Brain microvascular endothelial cell (primary cell): ENCODE measurements at regions not wholly inside any gene's neighbourhood (a gene's known extent, or its start where the extent isn't known, plus 50 kb on each side); places are given as distances from the start of the nearest gene placed in this dataset.

ENCODE experiments used
- DNase-seq: peaks from one replicate; pipeline ENCODE4 v3.0.0-alpha.2; 2020
- H3K27ac ChIP-seq: fragments of 250-450 bp; sonication (Bioruptor Pico); 2 replicates; pipeline ENCODE4 v1.5.1; 2020; ENCODE audit warnings: mild to moderate bottlenecking, moderate library complexity
- H3K27me3 ChIP-seq: fragments of 250-450 bp; sonication (Bioruptor Pico); replicated peaks from 2 replicates; pipeline ENCODE4 v1.5.1; 2020; ENCODE audit warnings: mild to moderate bottlenecking
- H3K36me3 ChIP-seq: fragments of 250-450 bp; sonication (Bioruptor Pico); replicated peaks from 2 replicates; pipeline ENCODE4 v1.5.1; 2020; ENCODE audit warnings: mild to moderate bottlenecking
- H3K4me3 ChIP-seq: 2 replicates; pipeline ENCODE4 v1.5.1; 2011; ENCODE audit warnings: low read depth, mild to moderate bottlenecking, control low read depth, low read length, moderate library complexity
- in situ Hi-C: cut with HindIII; loops from 2 replicates; pipeline ENCODE4 v1.10.0; 2017; ENCODE audit warnings: low sequenced_read_pairs, low pct_ligation_motif_present
- TF ChIP-seq, protein P1 (sequence below): IDR thresholded peaks from 2 replicates; pipeline ENCODE4 v1.5.1; 2011; ENCODE audit warnings: low read depth, mild to moderate bottlenecking, moderate library complexity, low read length, control low read depth, inconsistent platforms; ENCODE audit errors: missing control alignments

DNA sequence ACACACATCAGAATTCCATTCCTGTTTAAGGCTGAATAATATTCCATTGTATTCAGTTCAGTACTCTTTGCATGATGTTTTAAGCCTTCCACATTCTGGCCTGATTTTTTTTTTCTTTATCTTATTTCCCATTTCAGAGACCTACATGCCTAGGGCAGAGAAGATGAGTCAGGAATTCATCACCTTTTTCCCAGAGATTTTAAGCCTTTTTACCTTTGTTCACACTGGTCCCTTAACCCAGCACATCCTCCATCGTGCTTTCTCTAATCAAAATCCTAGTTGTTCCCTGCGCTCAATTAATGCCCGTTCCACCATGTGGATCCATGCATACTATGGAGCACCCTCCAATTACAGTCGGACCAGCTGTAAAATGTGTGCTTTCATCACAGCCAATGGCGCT lies 245.1 kb downstream of the DHX15 start:
- TF ChIP-seq, protein P1, sequence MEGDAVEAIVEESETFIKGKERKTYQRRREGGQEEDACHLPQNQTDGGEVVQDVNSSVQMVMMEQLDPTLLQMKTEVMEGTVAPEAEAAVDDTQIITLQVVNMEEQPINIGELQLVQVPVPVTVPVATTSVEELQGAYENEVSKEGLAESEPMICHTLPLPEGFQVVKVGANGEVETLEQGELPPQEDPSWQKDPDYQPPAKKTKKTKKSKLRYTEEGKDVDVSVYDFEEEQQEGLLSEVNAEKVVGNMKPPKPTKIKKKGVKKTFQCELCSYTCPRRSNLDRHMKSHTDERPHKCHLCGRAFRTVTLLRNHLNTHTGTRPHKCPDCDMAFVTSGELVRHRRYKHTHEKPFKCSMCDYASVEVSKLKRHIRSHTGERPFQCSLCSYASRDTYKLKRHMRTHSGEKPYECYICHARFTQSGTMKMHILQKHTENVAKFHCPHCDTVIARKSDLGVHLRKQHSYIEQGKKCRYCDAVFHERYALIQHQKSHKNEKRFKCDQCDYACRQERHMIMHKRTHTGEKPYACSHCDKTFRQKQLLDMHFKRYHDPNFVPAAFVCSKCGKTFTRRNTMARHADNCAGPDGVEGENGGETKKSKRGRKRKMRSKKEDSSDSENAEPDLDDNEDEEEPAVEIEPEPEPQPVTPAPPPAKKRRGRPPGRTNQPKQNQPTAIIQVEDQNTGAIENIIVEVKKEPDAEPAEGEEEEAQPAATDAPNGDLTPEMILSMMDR: no peak
- Histone ChIP-seq H3K27me3 (no peaks in the 10 kb centered on the region), H3K36me3 (no peaks in the 10 kb centered on the region), H3K27ac (no peak overlapping the region), H3K4me3 (no peak overlapping the region)
- DNase-seq: no peak
- in situ Hi-C loops: no loop called here

GRCh38 chr4:24337451-24338190 lies 246.7 kb downstream of the DHX15 start:
- DNase-seq: no peak
- TF ChIP-seq, protein P1: no peak
- in situ Hi-C loops: no loop called here
- Histone ChIP-seq H3K27me3 (no peaks in the 10 kb centered on the region), H3K4me3 (no peak overlapping the region), H3K27ac (no peak overlapping the region), H3K36me3 (no peaks in the 10 kb centered on the region)

- in situ Hi-C loops: no loop called here
- H3K27me3 ChIP-seq: no peaks in the 10 kb centered on the region
- DNase-seq: no peak
- H3K36me3 ChIP-seq: no peaks in the 10 kb centered on the region
- TF ChIP-seq, protein P1: no peak
- H3K27ac ChIP-seq: no peak overlapping the region
- H3K4me3 ChIP-seq: no peak overlapping the region
Measured at GRCh38 chr4:24335616-24336015, 248.7 kb downstream of the DHX15 start.

- in situ Hi-C loops: no loop called here
- H3K27ac ChIP-seq: no peak overlapping the region
- TF ChIP-seq, protein P1: no peak
- H3K4me3 ChIP-seq: no peak overlapping the region
- H3K27me3 ChIP-seq: no peaks in the 10 kb centered on the region
- H3K36me3 ChIP-seq: no peaks in the 10 kb centered on the region
- DNase-seq: no peak
Measured at GRCh38 chr4:24334906-24335305, 249.4 kb downstream of the DHX15 start.

GRCh38 chr4:24330573-24330972 lies 253.8 kb downstream of the DHX15 start:
- TF ChIP-seq, protein P1: no peak
- H3K36me3 ChIP-seq: no peaks in the 10 kb centered on the region
- in situ Hi-C loops: no loop called here
- no peak overlapping the region for H3K4me3 ChIP-seq
- no peak overlapping the region for H3K27ac ChIP-seq
- no peaks in the 10 kb centered on the region for H3K27me3 ChIP-seq
- DNase-seq: no peak

DNA sequence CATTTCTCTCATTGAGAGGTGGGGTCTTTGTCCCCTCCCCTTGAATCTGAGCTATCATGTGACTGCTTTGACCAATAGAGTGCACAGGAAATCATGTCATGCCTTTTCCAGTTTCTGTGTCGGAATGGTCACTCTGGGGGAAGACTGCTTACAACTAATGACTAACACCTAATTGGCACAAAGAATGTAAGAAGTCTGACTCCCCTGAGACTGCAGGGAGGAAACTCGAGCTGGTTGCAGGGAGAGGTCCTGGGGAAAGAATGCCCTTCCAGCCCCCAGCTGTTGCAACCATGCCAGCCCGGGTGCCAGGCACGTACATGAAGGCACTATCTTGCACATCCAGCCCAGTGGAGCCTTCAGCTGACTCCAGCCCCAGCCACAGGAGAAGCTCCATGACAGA lies 254.2 kb downstream of the DHX15 start:
- H3K36me3 ChIP-seq: no peaks in the 10 kb centered on the region
- in situ Hi-C loops: no loop called here
- DNase-seq: no peak
- TF ChIP-seq, protein P1: no peak
- no peaks in the 10 kb centered on the region for H3K27me3 ChIP-seq
- no peak overlapping the region for H3K4me3 ChIP-seq
- H3K27ac ChIP-seq: no peak overlapping the region
